ENCODE measurements at regions not wholly inside any gene's neighbourhood (a gene's known extent, or its start where the extent isn't known, plus 50 kb on each side); places are given as distances from the start of the nearest gene placed in this dataset.

GRCh38 chr12:107906707-107907106 is 132.2 kb downstream of the ASCL4 start:
- Histone ChIP-seq H3K79me1 (ENCODE audit: low read depth in 1 of 2, low read length in 2 of 2) (no peaks in the 10 kb centered on the region), H3K9ac (ENCODE audit: low read depth, low read length) (no peak overlapping the region), H3K18ac (ENCODE audit: low read depth, low read length) (no peak overlapping the region), H2AK5ac (ENCODE audit: low read depth, low read length) (no peak overlapping the region), H4K8ac (ENCODE audit: low read depth in 2 of 2, low read length in 2 of 2) (no peak overlapping the region), H3K4me1 (ENCODE audit: control insufficient read depth, insufficient read depth, low read length) (no peaks in the 10 kb centered on the region), H4K5ac (ENCODE audit: low read depth, low read length) (no peak overlapping the region), H3K4me3 (ENCODE audit: insufficient read depth, low read depth, low read length) (no peak overlapping the region), H2AK9ac (replicated peaks; ENCODE audit: low read depth, low read length, poor library complexity) (no peak overlapping the region), H2BK5ac (ENCODE audit: low read depth, low read length, poor library complexity, severe bottlenecking) (no peak overlapping the region), H3K27me3 (ENCODE audit: control insufficient read depth, insufficient read depth, low read length) (peaks cover 5% of the 10 kb centered on the region), H2BK20ac (ENCODE audit: low read depth, low read length) (no peak overlapping the region), H3K4ac (ENCODE audit: low read depth, low read length) (no peak overlapping the region), H3K4me2 (ENCODE audit: low read depth, low read length) (no peak overlapping the region), H4K91ac (ENCODE audit: insufficient read depth, low read depth, low read length) (no peak overlapping the region), H3K9me3 (ENCODE audit: control insufficient read depth, insufficient read depth, low read length) (no peaks in the 10 kb centered on the region), H3K9me1 (ENCODE audit: insufficient read depth, low read length) (no peaks in the 10 kb centered on the region), H2BK15ac (ENCODE audit: low read depth, low read length) (no peak overlapping the region), H3K36me3 (ENCODE audit: control insufficient read depth, insufficient read depth, low read length) (no peaks in the 10 kb centered on the region), H2AFZ (replicated peaks; ENCODE audit: low read length, poor library complexity) (no peak overlapping the region), H3K14ac (replicated peaks; ENCODE audit: low read depth, low read length) (no peak overlapping the region), H3K27ac (ENCODE audit: insufficient read depth, low read length) (no peak overlapping the region), H3K23ac (ENCODE audit: low read depth, low read length) (no peak overlapping the region), H4K20me1 (ENCODE audit: insufficient read depth, low read length) (no peaks in the 10 kb centered on the region), H2BK120ac (ENCODE audit: low read depth, low read length) (no peak overlapping the region), H3K56ac (ENCODE audit: extremely low read depth, insufficient read depth, low read length) (no peak overlapping the region)
- dilution Hi-C loops (cut with HindIII; ENCODE audit: low sequenced_read_pairs, unreplicated experiment), result no loop called here
- no TSS peak for BruUV-seq (replicated peaks)
- WGBS, 2 experiments (ENCODE audit: extremely low coverage in 2 of 2, insufficient read length in 1 of 2), result no CpG with 5 or more reads among the region's 4 CpGs
- intact Hi-C loops (cut with micrococcal nuclease), result no loop called here
- ATAC-seq (ENCODE audit: low read depth), result no peak
- ChIA-PET CTCF (no interaction called here), POLR2A (ENCODE audit: unreplicated experiment) (no interaction called here)
- in situ Hi-C loops (cut with MboI; ENCODE audit: low sequenced_read_pairs), result no loop called here
- TF ChIP-seq, protein P1, sequence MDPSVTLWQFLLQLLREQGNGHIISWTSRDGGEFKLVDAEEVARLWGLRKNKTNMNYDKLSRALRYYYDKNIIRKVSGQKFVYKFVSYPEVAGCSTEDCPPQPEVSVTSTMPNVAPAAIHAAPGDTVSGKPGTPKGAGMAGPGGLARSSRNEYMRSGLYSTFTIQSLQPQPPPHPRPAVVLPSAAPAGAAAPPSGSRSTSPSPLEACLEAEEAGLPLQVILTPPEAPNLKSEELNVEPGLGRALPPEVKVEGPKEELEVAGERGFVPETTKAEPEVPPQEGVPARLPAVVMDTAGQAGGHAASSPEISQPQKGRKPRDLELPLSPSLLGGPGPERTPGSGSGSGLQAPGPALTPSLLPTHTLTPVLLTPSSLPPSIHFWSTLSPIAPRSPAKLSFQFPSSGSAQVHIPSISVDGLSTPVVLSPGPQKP (IDR thresholded peaks at IDR 0.05; ENCODE audit: borderline replicate concordance, low read depth, low read length), result no peak
- TF ChIP-seq MAZ (IDR thresholded peaks at IDR 0.05; ENCODE audit: borderline replicate concordance, low read depth, low read length) (no peak), CEBPB (IDR thresholded peaks at IDR 0.05; ENCODE audit: low read depth, low read length) (peak; percentile 67)
- TF ChIP-seq, protein P2, sequence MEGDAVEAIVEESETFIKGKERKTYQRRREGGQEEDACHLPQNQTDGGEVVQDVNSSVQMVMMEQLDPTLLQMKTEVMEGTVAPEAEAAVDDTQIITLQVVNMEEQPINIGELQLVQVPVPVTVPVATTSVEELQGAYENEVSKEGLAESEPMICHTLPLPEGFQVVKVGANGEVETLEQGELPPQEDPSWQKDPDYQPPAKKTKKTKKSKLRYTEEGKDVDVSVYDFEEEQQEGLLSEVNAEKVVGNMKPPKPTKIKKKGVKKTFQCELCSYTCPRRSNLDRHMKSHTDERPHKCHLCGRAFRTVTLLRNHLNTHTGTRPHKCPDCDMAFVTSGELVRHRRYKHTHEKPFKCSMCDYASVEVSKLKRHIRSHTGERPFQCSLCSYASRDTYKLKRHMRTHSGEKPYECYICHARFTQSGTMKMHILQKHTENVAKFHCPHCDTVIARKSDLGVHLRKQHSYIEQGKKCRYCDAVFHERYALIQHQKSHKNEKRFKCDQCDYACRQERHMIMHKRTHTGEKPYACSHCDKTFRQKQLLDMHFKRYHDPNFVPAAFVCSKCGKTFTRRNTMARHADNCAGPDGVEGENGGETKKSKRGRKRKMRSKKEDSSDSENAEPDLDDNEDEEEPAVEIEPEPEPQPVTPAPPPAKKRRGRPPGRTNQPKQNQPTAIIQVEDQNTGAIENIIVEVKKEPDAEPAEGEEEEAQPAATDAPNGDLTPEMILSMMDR (conservative IDR thresholded peaks at IDR 0.05; ENCODE audit: low read depth, low read length), result no peak
- DNase-seq, result no peak

All from IMR-90 (cell line).